WTC11 (cell line): ENCODE measurements at regions not wholly inside any gene's neighbourhood (a gene's known extent, or its start where the extent isn't known, plus 50 kb on each side); places are given as distances from the start of the nearest gene placed in this dataset.

ENCODE experiments used
- ATAC-seq: fragments of 200-7000 bp; cut with Tn5 transposase; 2 replicates; pipeline ENCODE4 v1.10.0; 2021; ENCODE audit warnings: mild to moderate bottlenecking, moderate library complexity
- CTCF ChIA-PET: fragments of 300-600 bp; sonication (Branson Sonifier 250); formaldehyde crosslinking; loops from one replicate; lab custom pipeline; 2021; ENCODE audit warnings: antibody characterized with exemption; lab: Charles Lee
- POLR2A ChIA-PET: fragments of 350-600 bp; sonication (Branson Sonifier 250); formaldehyde crosslinking; loops from one replicate; lab custom pipeline; 2021; ENCODE audit warnings: antibody characterized with exemption; lab: Charles Lee
- DNase-seq: peaks from one replicate; pipeline ENCODE4 v3.0.0; 2021; ENCODE audit warnings: low spot score
- H3K27ac Mint-ChIP-seq: 2 replicates; pipeline ENCODE4 v1.8.0; 2021; ENCODE audit warnings: mixed read lengths
- H3K27me3 Mint-ChIP-seq: 2 replicates; pipeline ENCODE4 v1.8.0; 2021; ENCODE audit warnings: low read depth, mild to moderate bottlenecking, moderate library complexity, mixed read lengths
- H3K36me3 Mint-ChIP-seq: 2 replicates; pipeline ENCODE4 v1.8.0; 2021; ENCODE audit warnings: mixed read lengths
- H3K4me1 Mint-ChIP-seq: 2 replicates; pipeline ENCODE4 v1.8.0; 2022; ENCODE audit warnings: mixed read lengths
- H3K4me3 Mint-ChIP-seq: 2 replicates; pipeline ENCODE4 v1.8.0; 2021; ENCODE audit warnings: mild to moderate bottlenecking, moderate library complexity, mixed read lengths
- H3K9me3 Mint-ChIP-seq: 2 replicates; pipeline ENCODE4 v1.8.0; 2021; ENCODE audit warnings: mixed read lengths
- ATF1 ChIP-seq: sonication (generic); formaldehyde crosslinking; IDR thresholded peaks from 2 replicates; pipeline ENCODE4 v1.8.1; 2023; ENCODE audit warnings: mild to moderate bottlenecking, moderate library complexity, missing genetic modification reagents
- ATF3 ChIP-seq: sonication (generic); formaldehyde crosslinking; conservative IDR thresholded peaks from 2 replicates; pipeline ENCODE4 v1.8.1; 2022; ENCODE audit warnings: mild to moderate bottlenecking, missing genetic modification reagents
- CBFB ChIP-seq: sonication (generic); formaldehyde crosslinking; IDR thresholded peaks from 2 replicates; pipeline ENCODE4 v1.8.1; 2022; ENCODE audit warnings: mild to moderate bottlenecking, low read depth, missing genetic modification reagents
- E2F4 ChIP-seq: sonication (generic); formaldehyde crosslinking; IDR thresholded peaks from 2 replicates; pipeline ENCODE4 v1.8.1; 2022; ENCODE audit warnings: low read depth, mild to moderate bottlenecking, moderate library complexity, missing genetic modification reagents, borderline replicate concordance
- FOXP1 ChIP-seq: sonication (generic); formaldehyde crosslinking; IDR thresholded peaks from 2 replicates; pipeline ENCODE4 v1.8.0; 2022; ENCODE audit warnings: missing genetic modification reagents, mild to moderate bottlenecking, moderate library complexity, borderline replicate concordance
- GABPB1 ChIP-seq: sonication (generic); formaldehyde crosslinking; IDR thresholded peaks from 2 replicates; pipeline ENCODE4 v1.8.1; 2023; ENCODE audit warnings: mild to moderate bottlenecking, missing genetic modification reagents
- MAX ChIP-seq: sonication (generic); formaldehyde crosslinking; IDR thresholded peaks from 2 replicates; pipeline ENCODE4 v1.8.0; 2022; ENCODE audit warnings: mild to moderate bottlenecking, missing genetic modification reagents
- MXD4 ChIP-seq: fragments of 250-450 bp; sonication (Bioruptor Pico); IDR thresholded peaks from 2 replicates; pipeline ENCODE4 v1.8.0; 2021; ENCODE audit warnings: mild to moderate bottlenecking, moderate library complexity, borderline replicate concordance
- NFE2L1 ChIP-seq: sonication (generic); formaldehyde crosslinking; IDR thresholded peaks from 2 replicates; pipeline ENCODE4 v1.8.1; 2023; ENCODE audit warnings: missing genetic modification reagents
- NFYB ChIP-seq: sonication (generic); formaldehyde crosslinking; conservative IDR thresholded peaks from 2 replicates; pipeline ENCODE4 v1.8.0; 2022; ENCODE audit warnings: low read depth, missing genetic modification reagents
- NR2C2 ChIP-seq: sonication (generic); formaldehyde crosslinking; IDR thresholded peaks from 2 replicates; pipeline ENCODE4 v1.8.0; 2022; ENCODE audit warnings: mild to moderate bottlenecking, missing genetic modification reagents
- SMAD4 ChIP-seq: sonication (generic); formaldehyde crosslinking; IDR thresholded peaks from 2 replicates; pipeline ENCODE4 v1.8.0; 2022; ENCODE audit warnings: mild to moderate bottlenecking, missing genetic modification reagents
- SOX15 ChIP-seq: fragments of 250-450 bp; sonication (Bioruptor Pico); IDR thresholded peaks from 2 replicates; pipeline ENCODE4 v1.9.0; 2021; ENCODE audit warnings: mild to moderate bottlenecking
- TEAD4 ChIP-seq: sonication (generic); formaldehyde crosslinking; IDR thresholded peaks from 2 replicates; pipeline ENCODE4 v1.8.0; 2022; ENCODE audit warnings: mild to moderate bottlenecking, missing genetic modification reagents
- ZBTB21 ChIP-seq: sonication (generic); formaldehyde crosslinking; IDR thresholded peaks from 2 replicates; pipeline ENCODE4 v1.8.1; 2023; ENCODE audit warnings: mild to moderate bottlenecking, missing genetic modification reagents, borderline replicate concordance
- ZNF121 ChIP-seq: sonication (generic); formaldehyde crosslinking; IDR thresholded peaks from 2 replicates; pipeline ENCODE4 v1.8.0; 2023; ENCODE audit warnings: missing genetic modification reagents
- ZNF219 ChIP-seq: sonication (generic); formaldehyde crosslinking; IDR thresholded peaks from 2 replicates; pipeline ENCODE4 v1.8.0; 2023; ENCODE audit warnings: missing genetic modification reagents, mild to moderate bottlenecking, borderline replicate concordance
- ZNF512 ChIP-seq: sonication (generic); formaldehyde crosslinking; IDR thresholded peaks from 2 replicates; pipeline ENCODE4 v1.8.1; 2022; ENCODE audit warnings: missing genetic modification reagents, borderline replicate concordance
- TF ChIP-seq, protein P1 (sequence below): sonication (generic); formaldehyde crosslinking; IDR thresholded peaks from 2 replicates; pipeline ENCODE4 v1.8.1; 2022; ENCODE audit warnings: low read depth, missing genetic modification reagents, borderline replicate concordance
- TF ChIP-seq, protein P2 (sequence below): fragments of 250-450 bp; sonication (Bioruptor Pico); IDR thresholded peaks from 2 replicates; pipeline ENCODE4 v1.9.0; 2021; ENCODE audit warnings: moderate library complexity, mild to moderate bottlenecking, inconsistent platforms, borderline replicate concordance
- TF ChIP-seq, protein P3 (sequence below): sonication (generic); formaldehyde crosslinking; IDR thresholded peaks from 2 replicates; pipeline ENCODE4 v1.8.1; 2023; ENCODE audit warnings: mild to moderate bottlenecking, missing genetic modification reagents, moderate library complexity

GRCh38 chr11:69569306-69570200, 71.4 kb upstream of the CCND1 start:
- POLR2A ChIA-PET = no interaction called here
- Mint-ChIP-seq H3K27me3 (no peaks in the 10 kb centered on the region; the same call in 1 of the 2 replicates), H3K4me1 (no peaks in the 10 kb centered on the region), H3K36me3 (no peaks in the 10 kb centered on the region), H3K4me3 (no peak overlapping the region), H3K9me3 (peaks cover 8% of the 10 kb centered on the region), H3K27ac (no peak overlapping the region)
- CTCF ChIA-PET = no interaction called here
- no peak for ATAC-seq
- TF ChIP-seq, protein P1, sequence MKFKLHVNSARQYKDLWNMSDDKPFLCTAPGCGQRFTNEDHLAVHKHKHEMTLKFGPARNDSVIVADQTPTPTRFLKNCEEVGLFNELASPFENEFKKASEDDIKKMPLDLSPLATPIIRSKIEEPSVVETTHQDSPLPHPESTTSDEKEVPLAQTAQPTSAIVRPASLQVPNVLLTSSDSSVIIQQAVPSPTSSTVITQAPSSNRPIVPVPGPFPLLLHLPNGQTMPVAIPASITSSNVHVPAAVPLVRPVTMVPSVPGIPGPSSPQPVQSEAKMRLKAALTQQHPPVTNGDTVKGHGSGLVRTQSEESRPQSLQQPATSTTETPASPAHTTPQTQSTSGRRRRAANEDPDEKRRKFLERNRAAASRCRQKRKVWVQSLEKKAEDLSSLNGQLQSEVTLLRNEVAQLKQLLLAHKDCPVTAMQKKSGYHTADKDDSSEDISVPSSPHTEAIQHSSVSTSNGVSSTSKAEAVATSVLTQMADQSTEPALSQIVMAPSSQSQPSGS (CRISPR knock-in tag) = no peak
- TF ChIP-seq, protein P2, sequence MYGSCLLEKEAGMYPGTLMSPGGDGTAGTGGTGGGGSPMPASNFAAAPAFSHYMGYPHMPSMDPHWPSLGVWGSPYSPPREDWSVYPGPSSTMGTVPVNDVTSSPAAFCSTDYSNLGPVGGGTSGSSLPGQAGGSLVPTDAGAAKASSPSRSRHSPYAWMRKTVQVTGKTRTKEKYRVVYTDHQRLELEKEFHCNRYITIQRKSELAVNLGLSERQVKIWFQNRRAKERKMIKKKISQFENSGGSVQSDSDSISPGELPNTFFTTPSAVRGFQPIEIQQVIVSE = no peak
- TF ChIP-seq, protein P3, sequence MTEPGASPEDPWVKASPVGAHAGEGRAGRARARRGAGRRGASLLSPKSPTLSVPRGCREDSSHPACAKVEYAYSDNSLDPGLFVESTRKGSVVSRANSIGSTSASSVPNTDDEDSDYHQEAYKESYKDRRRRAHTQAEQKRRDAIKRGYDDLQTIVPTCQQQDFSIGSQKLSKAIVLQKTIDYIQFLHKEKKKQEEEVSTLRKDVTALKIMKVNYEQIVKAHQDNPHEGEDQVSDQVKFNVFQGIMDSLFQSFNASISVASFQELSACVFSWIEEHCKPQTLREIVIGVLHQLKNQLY = no peak
- TF ChIP-seq TEAD4 = no peak
- TF ChIP-seq NR2C2 (CRISPR knock-in tag) = no peak
- TF ChIP-seq E2F4 (CRISPR knock-in tag) = no peak
- TF ChIP-seq ZNF219 (CRISPR knock-in tag) = no peak
- no peak for TF ChIP-seq SMAD4 (CRISPR knock-in tag)
- no peak for TF ChIP-seq ATF3
- no peak for DNase-seq

GRCh38 chr11:69572233-69572860, 68.6 kb upstream of the CCND1 start:
- no peaks in the 10 kb centered on the region for H3K4me1 Mint-ChIP-seq
- no peaks in the 10 kb centered on the region for H3K36me3 Mint-ChIP-seq
- no peaks in the 10 kb centered on the region; the same call in 1 of the 2 replicates for H3K27me3 Mint-ChIP-seq
- H3K27ac Mint-ChIP-seq = no peak overlapping the region
- POLR2A ChIA-PET = interaction anchor here (0.7 kb wide), 1 partner anchor 122 kb away, joined by 3 read pairs; no protein-coding TSS in a partner anchor
- no peak overlapping the region for H3K4me3 Mint-ChIP-seq
- CTCF ChIA-PET = no interaction called here
- no peak for TF ChIP-seq ZNF512 (CRISPR knock-in tag)
- no peak for TF ChIP-seq MAX (CRISPR knock-in tag)
- TF ChIP-seq ZBTB21 (CRISPR knock-in tag) = no peak
- no peak for TF ChIP-seq SOX15
- no peak for TF ChIP-seq FOXP1 (CRISPR knock-in tag)
- TF ChIP-seq TEAD4 = no peak
- no peak for TF ChIP-seq NFE2L1 (CRISPR knock-in tag)
- no peak for TF ChIP-seq ZNF121
- TF ChIP-seq ATF1 (CRISPR knock-in tag) = no peak
- no peak for TF ChIP-seq GABPB1 (CRISPR knock-in tag)
- no peak for TF ChIP-seq CBFB (CRISPR knock-in tag)
- TF ChIP-seq NFYB = no peak
- TF ChIP-seq MXD4 = no peak
- no peaks in the 10 kb centered on the region; the same call in 1 of the 2 replicates for H3K9me3 Mint-ChIP-seq
- DNase-seq (no peak), ATAC-seq (no peak)
